GM21786 (cell line): ENCODE measurements at regions not wholly inside any gene's neighbourhood (a gene's known extent, or its start where the extent isn't known, plus 50 kb on each side); places are given as distances from the start of the nearest gene placed in this dataset.
"Not testable (repeated sequence)": the region's sequence is repeated elsewhere in the genome, so short reads cannot be mapped to it uniquely, and the experiment has no call there.

Experiments used
- ATAC-seq: cut with Tn5 transposase; IDR thresholded peaks from one replicate; pipeline ENCODE4 v1.9.1; 2021; ENCODE audit not compliant: unreplicated experiment

- no peak for ATAC-seq
These were observed 160.9 kb downstream of the EDEM1 start for GRCh38 chr3:5348229-5348902.

GRCh38 chr3:5349343-5349742 is 161.8 kb downstream of the EDEM1 start:
- no peak for ATAC-seq

GRCh38 chr3:5357089-5357488 is 169.6 kb downstream of the EDEM1 start:
- ATAC-seq: no peak

GRCh38 chr3:5358911-5359310 is 171.4 kb downstream of the EDEM1 start:
- no peak for ATAC-seq

- no peak for ATAC-seq
These were observed 172.9 kb downstream of the EDEM1 start for GRCh38 chr3:5360453-5360852.

- no peak for ATAC-seq
These were observed 179.2 kb downstream of the EDEM1 start for GRCh38 chr3:5366746-5367145.

- not testable (repeated sequence) for ATAC-seq
These were observed 184.0 kb downstream of the EDEM1 start for GRCh38 chr3:5371555-5371954.

GRCh38 chr3:5376761-5377160 is 189.3 kb downstream of the EDEM1 start:
- no peak for ATAC-seq

- ATAC-seq: not testable (repeated sequence)
These were observed 191.8 kb downstream of the EDEM1 start for GRCh38 chr3:5379266-5379665.

GRCh38 chr3:5383486-5384263 is 196.2 kb downstream of the EDEM1 start:
- ATAC-seq: not testable (repeated sequence)

GRCh38 chr3:5384557-5385236 is 197.2 kb downstream of the EDEM1 start:
- ATAC-seq: no peak

GRCh38 chr3:5388091-5388490 is 200.6 kb downstream of the EDEM1 start:
- no peak for ATAC-seq

GRCh38 chr3:5389057-5389456 is 201.6 kb downstream of the EDEM1 start:
- no peak for ATAC-seq

- no peak for ATAC-seq
These were observed 202.7 kb downstream of the EDEM1 start for GRCh38 chr3:5390221-5390620.

GRCh38 chr3:5390936-5391625 is 203.6 kb downstream of the EDEM1 start:
- ATAC-seq: no peak

- ATAC-seq: no peak
These were observed 213.5 kb downstream of the EDEM1 start for GRCh38 chr3:5401002-5401401.

GRCh38 chr3:5404718-5405117 is 217.2 kb downstream of the EDEM1 start:
- no peak for ATAC-seq

- ATAC-seq: no peak
These were observed 224.3 kb downstream of the EDEM1 start for GRCh38 chr3:5411786-5412185.

GRCh38 chr3:5423076-5423475 is 235.6 kb downstream of the EDEM1 start:
- ATAC-seq: no peak

- no peak for ATAC-seq
These were observed 236.0 kb downstream of the EDEM1 start for GRCh38 chr3:5423523-5423922.

- no peak for ATAC-seq
These were observed 237.9 kb downstream of the EDEM1 start for GRCh38 chr3:5425371-5425770.
